Endometrial microvascular endothelial cells (primary cell): ENCODE measurements at regions not wholly inside any gene's neighbourhood (a gene's known extent, or its start where the extent isn't known, plus 50 kb on each side); places are given as distances from the start of the nearest gene placed in this dataset.

Experiments used
- in situ Hi-C: cut with HindIII; loops from 2 replicates; pipeline ENCODE4 v1.10.0; 2017; ENCODE audit warnings: low sequenced_read_pairs, low pct_unique_long_range_greater_than_20kb; ENCODE audit errors: inconsistent ontology term

GRCh38 chr15:62880278-62880677, 162.3 kb upstream of the TPM1 start:
- in situ Hi-C loops = loop anchor here (25.0 kb wide), 1 partner anchor 157 kb away; the partner anchor contains the start of gene TPM1

- in situ Hi-C loops = loop anchor here (25.0 kb wide), 1 partner anchor 156 kb away; the partner anchor contains the start of gene TPM1
Measured at GRCh38 chr15:62881056-62881455, 161.5 kb upstream of the TPM1 start.

GRCh38 chr15:62883938-62884479, 158.5 kb upstream of the TPM1 start:
- in situ Hi-C loops = loop anchor here (25.0 kb wide), 1 partner anchor 153 kb away; the partner anchor contains the start of gene TPM1

- in situ Hi-C loops = loop anchor here (25.0 kb wide), 1 partner anchor 151 kb away; the partner anchor contains the start of gene TPM1
Measured at GRCh38 chr15:62886431-62887071, 156.0 kb upstream of the TPM1 start.

- in situ Hi-C loops = loop anchor here (25.0 kb wide), 1 partner anchor 150 kb away; the partner anchor contains the start of gene TPM1
Measured at GRCh38 chr15:62887113-62887570, 155.4 kb upstream of the TPM1 start.

GRCh38 chr15:62888623-62889022, 153.9 kb upstream of the TPM1 start:
- in situ Hi-C loops = loop anchor here (25.0 kb wide), 1 partner anchor 149 kb away; the partner anchor contains the start of gene TPM1

GRCh38 chr15:62889141-62889661, 153.3 kb upstream of the TPM1 start:
- in situ Hi-C loops = loop anchor here (25.0 kb wide), 1 partner anchor 148 kb away; the partner anchor contains the start of gene TPM1

- in situ Hi-C loops = loop anchor here (25.0 kb wide), 1 partner anchor 147 kb away; the partner anchor contains the start of gene TPM1
Measured at GRCh38 chr15:62889734-62890505, 152.6 kb upstream of the TPM1 start.

GRCh38 chr15:62894322-62895085, 148.0 kb upstream of the TPM1 start:
- in situ Hi-C loops = loop anchor here (25.0 kb wide), 1 partner anchor 143 kb away; the partner anchor contains the start of gene TPM1

GRCh38 chr15:62895139-62895866, 147.2 kb upstream of the TPM1 start:
- in situ Hi-C loops = loop anchor here (25.0 kb wide), 1 partner anchor 142 kb away; the partner anchor contains the start of gene TPM1

- in situ Hi-C loops = loop anchor here (25.0 kb wide), 1 partner anchor 141 kb away; the partner anchor contains the start of gene TPM1
Measured at GRCh38 chr15:62895905-62896316, 146.6 kb upstream of the TPM1 start.

GRCh38 chr15:62896380-62896866, 146.1 kb upstream of the TPM1 start:
- in situ Hi-C loops = loop anchor here (25.0 kb wide), 1 partner anchor 141 kb away; the partner anchor contains the start of gene TPM1

- in situ Hi-C loops = loop anchor here (25.0 kb wide), 1 partner anchor 140 kb away; the partner anchor contains the start of gene TPM1
Measured at GRCh38 chr15:62896969-62897486, 145.5 kb upstream of the TPM1 start.

GRCh38 chr15:62897634-62898033, 144.9 kb upstream of the TPM1 start:
- in situ Hi-C loops = loop anchor here (25.0 kb wide), 1 partner anchor 140 kb away; the partner anchor contains the start of gene TPM1

- in situ Hi-C loops = loop anchor here (25.0 kb wide), 1 partner anchor 138 kb away; the partner anchor contains the start of gene TPM1
Measured at GRCh38 chr15:62899090-62899493, 143.5 kb upstream of the TPM1 start.

- in situ Hi-C loops = no loop called here
Measured at GRCh38 chr15:62900071-62900802, 142.3 kb upstream of the TPM1 start.
